ENCODE measurements at regions not wholly inside any gene's neighbourhood (a gene's known extent, or its start where the extent isn't known, plus 50 kb on each side); places are given as distances from the start of the nearest gene placed in this dataset.

DNA sequence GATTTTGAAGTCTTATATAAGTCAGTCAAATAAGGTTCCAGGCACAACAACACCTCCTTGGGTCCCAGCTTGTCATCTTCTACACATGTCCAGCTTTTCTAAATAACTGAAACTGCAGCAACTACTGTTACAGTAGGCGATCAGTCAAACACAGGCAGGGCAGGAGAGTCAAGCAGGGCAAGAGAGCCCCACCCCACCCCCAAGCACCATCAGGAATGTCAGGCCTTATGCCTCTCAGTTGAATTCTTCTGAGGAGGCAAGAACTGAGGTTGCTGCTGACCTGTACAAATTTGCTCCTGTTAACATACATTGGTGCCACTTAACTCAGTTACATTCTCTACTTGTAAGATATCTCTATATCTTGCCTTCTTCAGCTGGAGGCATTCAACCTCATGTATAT is 608.8 kb upstream of the PCDH10 start:
- H3K79me2 ChIP-seq (ENCODE audit: low read length) = no peaks in the 10 kb centered on the region
- no peak overlapping the region for H3K4me3 ChIP-seq (ENCODE audit: low read length)
- H2AFZ ChIP-seq (ENCODE audit: low read depth, low read length) = no peak overlapping the region
- H3K4me1 ChIP-seq (ENCODE audit: low read length) = no peaks in the 10 kb centered on the region
- H3K36me3 ChIP-seq (replicated peaks; ENCODE audit: low read depth, low read length) = no peaks in the 10 kb centered on the region
- TF ChIP-seq EZH2phosphoT487 (IDR thresholded peaks at IDR 0.05; ENCODE audit: low read depth) = no peak
- TF ChIP-seq, protein P1, sequence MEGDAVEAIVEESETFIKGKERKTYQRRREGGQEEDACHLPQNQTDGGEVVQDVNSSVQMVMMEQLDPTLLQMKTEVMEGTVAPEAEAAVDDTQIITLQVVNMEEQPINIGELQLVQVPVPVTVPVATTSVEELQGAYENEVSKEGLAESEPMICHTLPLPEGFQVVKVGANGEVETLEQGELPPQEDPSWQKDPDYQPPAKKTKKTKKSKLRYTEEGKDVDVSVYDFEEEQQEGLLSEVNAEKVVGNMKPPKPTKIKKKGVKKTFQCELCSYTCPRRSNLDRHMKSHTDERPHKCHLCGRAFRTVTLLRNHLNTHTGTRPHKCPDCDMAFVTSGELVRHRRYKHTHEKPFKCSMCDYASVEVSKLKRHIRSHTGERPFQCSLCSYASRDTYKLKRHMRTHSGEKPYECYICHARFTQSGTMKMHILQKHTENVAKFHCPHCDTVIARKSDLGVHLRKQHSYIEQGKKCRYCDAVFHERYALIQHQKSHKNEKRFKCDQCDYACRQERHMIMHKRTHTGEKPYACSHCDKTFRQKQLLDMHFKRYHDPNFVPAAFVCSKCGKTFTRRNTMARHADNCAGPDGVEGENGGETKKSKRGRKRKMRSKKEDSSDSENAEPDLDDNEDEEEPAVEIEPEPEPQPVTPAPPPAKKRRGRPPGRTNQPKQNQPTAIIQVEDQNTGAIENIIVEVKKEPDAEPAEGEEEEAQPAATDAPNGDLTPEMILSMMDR (IDR thresholded peaks at IDR 0.05; ENCODE audit: low read depth, low read length) = no peak
- H4K20me1 ChIP-seq (ENCODE audit: insufficient read depth, low read length) = no peaks in the 10 kb centered on the region
- no peak overlapping the region for H3K9ac ChIP-seq (ENCODE audit: low read length)
- H3K27me3 ChIP-seq (ENCODE audit: low read depth, low read length) = no peaks in the 10 kb centered on the region
- no peak overlapping the region for H3K4me2 ChIP-seq (ENCODE audit: low read length)
- H3K27ac ChIP-seq (ENCODE audit: low read length) = no peak overlapping the region
- H3K9me3 ChIP-seq (ENCODE audit: insufficient read depth, low read length) = peaks cover 6% of the 10 kb centered on the region; the same call in 1 of the 2 replicates

DNA sequence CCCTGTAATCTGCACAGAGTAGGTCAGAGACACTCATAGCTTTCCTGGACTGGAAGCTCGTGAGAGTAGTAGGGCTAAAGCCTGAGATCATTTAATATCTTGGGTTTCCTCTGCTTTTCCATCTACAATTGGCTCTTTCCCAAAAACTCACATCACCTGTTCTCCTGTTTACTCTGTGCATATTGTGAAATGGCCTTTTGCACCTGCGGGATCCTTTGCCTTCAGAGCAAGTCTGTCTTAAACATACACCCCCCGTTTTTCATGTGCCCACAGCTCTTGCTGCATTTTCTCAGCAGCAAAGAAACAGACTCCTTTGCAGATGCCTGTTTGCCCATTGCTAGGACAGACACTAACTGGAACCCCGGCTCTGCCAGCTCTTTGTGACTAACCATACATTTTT is 608.3 kb upstream of the PCDH10 start:
- H3K27ac ChIP-seq (ENCODE audit: low read length) = no peak overlapping the region
- no peak overlapping the region for H3K4me2 ChIP-seq (ENCODE audit: low read length)
- H4K20me1 ChIP-seq (ENCODE audit: insufficient read depth, low read length) = no peaks in the 10 kb centered on the region
- no peaks in the 10 kb centered on the region for H3K36me3 ChIP-seq (replicated peaks; ENCODE audit: low read depth, low read length)
- TF ChIP-seq, protein P1 (IDR thresholded peaks at IDR 0.05; ENCODE audit: low read depth, low read length) = no peak
- TF ChIP-seq EZH2phosphoT487 (IDR thresholded peaks at IDR 0.05; ENCODE audit: low read depth) = no peak
- H2AFZ ChIP-seq (ENCODE audit: low read depth, low read length) = no peak overlapping the region
- H3K4me3 ChIP-seq (ENCODE audit: low read length) = no peak overlapping the region
- peaks cover 6% of the 10 kb centered on the region; the same call in 1 of the 2 replicates for H3K9me3 ChIP-seq (ENCODE audit: insufficient read depth, low read length)
- no peak overlapping the region for H3K9ac ChIP-seq (ENCODE audit: low read length)
- no peaks in the 10 kb centered on the region for H3K27me3 ChIP-seq (ENCODE audit: low read depth, low read length)
- no peaks in the 10 kb centered on the region for H3K79me2 ChIP-seq (ENCODE audit: low read length)
- no peaks in the 10 kb centered on the region for H3K4me1 ChIP-seq (ENCODE audit: low read length)

DNA sequence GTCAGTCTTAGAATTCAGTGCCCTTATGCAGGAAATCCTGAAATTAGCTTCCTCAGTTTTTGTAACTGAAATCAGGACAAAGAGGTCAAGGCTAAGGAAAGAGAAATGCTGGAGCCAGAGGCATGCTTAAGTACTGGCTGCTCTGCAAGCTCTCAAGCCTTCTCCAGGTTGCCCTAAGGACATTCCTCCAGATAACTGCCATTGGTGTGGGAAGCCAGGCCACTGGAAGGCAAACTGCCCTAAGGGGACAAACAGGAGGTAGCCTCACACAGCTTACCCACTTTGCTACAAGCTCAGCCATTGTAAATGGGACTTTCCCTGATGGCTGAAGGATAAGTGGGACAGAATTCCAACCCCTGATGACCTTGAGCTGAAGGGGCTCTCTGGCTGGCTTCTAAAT is 606.9 kb upstream of the PCDH10 start:
- Histone ChIP-seq H3K4me3 (ENCODE audit: low read length) (no peak overlapping the region), H3K4me1 (ENCODE audit: low read length) (no peaks in the 10 kb centered on the region), H2AFZ (ENCODE audit: low read depth, low read length) (no peak overlapping the region), H3K27me3 (ENCODE audit: low read depth, low read length) (no peaks in the 10 kb centered on the region), H3K9me3 (ENCODE audit: insufficient read depth, low read length) (peaks cover 6% of the 10 kb centered on the region; the same call in 1 of the 2 replicates), H3K79me2 (ENCODE audit: low read length) (no peaks in the 10 kb centered on the region), H4K20me1 (ENCODE audit: insufficient read depth, low read length) (no peaks in the 10 kb centered on the region), H3K4me2 (ENCODE audit: low read length) (no peak overlapping the region), H3K27ac (ENCODE audit: low read length) (no peak overlapping the region), H3K9ac (ENCODE audit: low read length) (no peak overlapping the region), H3K36me3 (replicated peaks; ENCODE audit: low read depth, low read length) (no peaks in the 10 kb centered on the region)
- no peak for TF ChIP-seq EZH2phosphoT487 (IDR thresholded peaks at IDR 0.05; ENCODE audit: low read depth)
- TF ChIP-seq, protein P1 (IDR thresholded peaks at IDR 0.05; ENCODE audit: low read depth, low read length) = no peak

DNA sequence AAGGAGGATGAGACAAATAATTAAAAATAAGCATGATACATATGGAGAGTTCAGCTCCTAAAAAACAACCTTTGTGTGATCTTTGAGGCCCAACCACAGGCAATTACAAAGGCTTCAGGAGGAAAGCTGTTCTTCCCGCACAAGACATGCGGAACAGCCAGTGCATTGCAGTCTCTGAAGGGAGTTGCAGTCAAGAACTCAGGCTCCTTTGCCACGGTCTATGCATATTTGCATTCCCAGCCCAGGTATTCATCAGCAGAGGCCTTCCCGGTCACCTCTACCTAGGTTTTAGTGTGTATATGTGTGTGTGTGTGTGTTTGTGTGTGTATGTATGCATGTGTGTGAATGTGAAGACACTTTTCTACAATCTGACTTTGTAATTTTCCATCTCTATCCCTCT is 600.6 kb upstream of the PCDH10 start:
- no peaks in the 10 kb centered on the region for H4K20me1 ChIP-seq (ENCODE audit: insufficient read depth, low read length)
- H3K27ac ChIP-seq (ENCODE audit: low read length) = no peak overlapping the region
- H3K4me2 ChIP-seq (ENCODE audit: low read length) = no peak overlapping the region
- no peaks in the 10 kb centered on the region for H3K4me1 ChIP-seq (ENCODE audit: low read length)
- H2AFZ ChIP-seq (ENCODE audit: low read depth, low read length) = no peak overlapping the region
- H3K4me3 ChIP-seq (ENCODE audit: low read length) = no peak overlapping the region
- H3K27me3 ChIP-seq (ENCODE audit: low read depth, low read length) = no peaks in the 10 kb centered on the region
- H3K9ac ChIP-seq (ENCODE audit: low read length) = no peak overlapping the region
- no peaks in the 10 kb centered on the region for H3K36me3 ChIP-seq (replicated peaks; ENCODE audit: low read depth, low read length)
- TF ChIP-seq, protein P1 (IDR thresholded peaks at IDR 0.05; ENCODE audit: low read depth, low read length) = no peak
- TF ChIP-seq EZH2phosphoT487 (IDR thresholded peaks at IDR 0.05; ENCODE audit: low read depth) = no peak
- peaks cover 6% of the 10 kb centered on the region; the same call in 1 of the 2 replicates for H3K9me3 ChIP-seq (ENCODE audit: insufficient read depth, low read length)
- no peaks in the 10 kb centered on the region for H3K79me2 ChIP-seq (ENCODE audit: low read length)

Data from OCI-LY3 (cell line).